ENCODE measurements at regions not wholly inside any gene's neighbourhood (a gene's known extent, or its start where the extent isn't known, plus 50 kb on each side); places are given as distances from the start of the nearest gene placed in this dataset.

DNA sequence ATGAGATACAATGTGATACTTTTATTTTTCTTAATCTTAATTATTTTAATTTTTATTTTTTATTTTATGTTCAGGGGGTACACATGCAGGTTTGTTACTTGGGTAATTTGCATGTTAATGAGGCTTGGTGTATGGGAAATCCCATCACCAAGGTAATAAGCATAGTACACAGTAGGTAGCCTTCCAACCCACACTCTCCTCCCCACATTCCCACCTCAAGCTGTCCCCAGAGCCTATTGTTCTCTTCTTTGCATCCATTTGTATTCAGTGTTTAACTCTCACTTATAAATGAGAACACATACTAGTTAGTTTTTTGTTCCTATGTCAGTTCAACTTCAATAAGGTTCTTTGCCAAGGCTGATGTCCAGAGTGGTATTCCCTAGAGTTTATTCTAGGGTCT lies 1375.4 kb downstream of the NSUN3 start:
- TF ChIP-seq EZH2 (IDR thresholded peaks at IDR 0.05) (no peak), POLR2AphosphoS5 (IDR thresholded peaks at IDR 0.05; ENCODE audit: borderline replicate concordance, low read depth, low read length) (no peak)

Data from SK-N-MC (cell line).